Activated CD8-positive, alpha-beta memory T cell treated with anti-CD3 and anti-CD28 coated beads for 48 hours (primary cell): ENCODE measurements at regions not wholly inside any gene's neighbourhood (a gene's known extent, or its start where the extent isn't known, plus 50 kb on each side); places are given as distances from the start of the nearest gene placed in this dataset.

Experiments
- DNase-seq, 3 experiments: peaks; one replicate each; pipeline ENCODE4 v3.0.0-alpha.2; 2020; ENCODE audit warnings: low read depth in 2 of 3, low spot score in 2 of 3

- DNase-seq = no peak
These were observed 657.2 kb downstream of the RNF144A start for GRCh38 chr2:7574385-7574784.

DNA sequence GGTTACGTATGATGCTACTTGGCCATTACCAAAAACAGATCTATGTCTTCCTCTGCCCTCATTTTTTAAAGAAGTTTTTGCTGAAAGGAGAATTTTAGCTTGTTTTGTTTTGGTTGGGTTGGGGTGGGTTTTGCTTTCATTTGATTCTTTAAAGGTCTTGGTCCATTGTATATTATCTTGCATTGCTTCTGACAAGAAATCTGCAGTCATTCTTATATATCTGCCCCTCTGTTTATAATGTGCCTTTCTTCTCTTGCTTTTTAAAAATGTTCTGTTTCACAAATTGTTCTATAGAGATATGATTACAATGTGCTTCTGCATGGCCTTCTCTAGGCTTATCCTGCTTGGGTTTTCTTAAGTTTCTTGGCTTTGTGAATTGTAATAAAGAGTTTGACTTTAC is 660.6 kb downstream of the RNF144A start:
- no peak for DNase-seq

- DNase-seq = no peak
These were observed 666.8 kb downstream of the RNF144A start for GRCh38 chr2:7584017-7584416.

- no peak for DNase-seq
These were observed 669.7 kb downstream of the RNF144A start for GRCh38 chr2:7586898-7587297.

DNA sequence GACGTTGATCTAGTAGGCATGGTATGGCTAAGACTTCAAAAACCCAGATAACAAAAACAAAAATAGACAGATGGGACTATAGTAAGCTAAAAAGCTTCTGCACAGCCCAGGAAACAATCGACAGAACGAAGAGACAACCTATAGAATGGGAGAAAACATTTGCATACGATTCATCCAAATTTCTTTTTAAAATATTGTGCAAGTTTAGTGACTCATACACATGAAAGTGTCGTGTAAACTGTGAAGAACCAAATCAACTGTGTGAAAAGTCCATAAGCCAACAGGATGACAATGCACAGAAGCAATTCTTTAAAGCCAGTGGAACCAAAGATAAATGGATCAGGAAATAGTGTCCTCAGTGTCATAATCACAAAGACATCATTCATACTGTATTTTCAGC is 671.1 kb downstream of the RNF144A start:
- DNase-seq = no peak

DNA sequence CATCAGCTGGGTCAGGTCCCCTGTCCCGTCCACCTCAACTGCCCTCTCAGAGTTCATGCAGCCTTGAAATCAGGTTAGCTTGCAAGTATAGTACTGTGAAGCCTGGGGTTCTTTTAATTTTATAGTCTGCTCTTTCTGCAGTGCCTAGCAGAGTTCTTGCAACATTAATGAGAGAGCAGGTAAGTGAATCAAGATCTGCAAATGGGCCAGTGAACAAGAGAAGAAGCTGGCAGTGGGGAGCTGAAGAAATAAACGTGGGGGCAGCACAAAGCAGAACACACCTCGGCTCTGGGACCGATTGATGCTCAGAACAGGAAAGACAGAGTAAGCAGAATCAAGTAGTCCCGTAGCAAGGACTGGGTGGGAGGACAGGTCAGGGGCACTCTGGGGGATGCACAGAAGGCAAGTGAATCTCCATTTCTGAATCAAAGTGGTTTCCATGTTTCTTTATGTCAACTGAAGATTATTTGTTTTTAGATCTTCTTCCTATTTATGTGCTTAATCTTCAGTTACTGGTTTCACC is 675.5 kb downstream of the RNF144A start:
- DNase-seq = no peak

DNA sequence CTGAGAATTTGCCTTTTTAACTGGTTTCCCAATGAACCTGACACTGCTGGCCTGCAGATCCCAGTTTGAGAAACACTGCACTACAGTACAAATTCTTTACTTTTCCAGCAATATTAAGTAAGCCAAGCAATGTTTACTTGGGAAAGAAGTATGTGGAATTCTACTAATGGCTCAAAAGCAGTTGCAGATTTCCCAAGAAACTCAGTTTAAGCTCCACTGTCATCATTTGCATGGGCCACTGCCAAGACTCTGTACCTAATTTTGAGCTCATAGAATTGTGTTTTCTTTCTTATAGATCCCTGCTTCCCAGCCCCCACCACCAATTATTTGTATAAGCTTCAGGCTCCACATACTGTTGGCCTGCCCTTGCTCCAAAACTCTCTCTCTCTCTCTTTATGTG is 676.1 kb downstream of the RNF144A start:
- no peak for DNase-seq

GRCh38 chr2:7594211-7594610 is 677.0 kb downstream of the RNF144A start:
- DNase-seq = no peak

DNA sequence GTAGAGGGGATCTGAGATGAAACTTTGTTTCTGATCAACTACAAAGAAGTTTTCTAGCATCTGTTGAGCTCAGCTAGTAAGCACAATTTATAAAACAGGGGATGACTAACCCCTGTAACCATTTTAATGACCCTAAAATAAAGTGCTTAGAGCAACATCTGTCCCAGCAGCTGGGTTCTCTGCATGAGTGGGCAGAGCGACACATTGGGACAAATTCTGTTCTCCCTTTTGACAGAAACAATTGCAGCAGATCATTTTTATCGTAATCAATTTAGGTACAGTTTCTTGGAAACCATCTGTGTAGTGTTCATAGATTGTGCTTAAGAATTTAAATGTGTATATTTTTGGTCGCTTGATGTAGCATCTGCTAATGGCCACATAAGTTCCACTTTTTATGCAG is 678.0 kb downstream of the RNF144A start:
- DNase-seq = no peak

- DNase-seq = no peak
These were observed 681.2 kb downstream of the RNF144A start for GRCh38 chr2:7598402-7598801.

GRCh38 chr2:7599462-7600258 is 682.4 kb downstream of the RNF144A start:
- DNase-seq = no peak

- no peak for DNase-seq
These were observed 684.8 kb downstream of the RNF144A start for GRCh38 chr2:7601990-7602389.

DNA sequence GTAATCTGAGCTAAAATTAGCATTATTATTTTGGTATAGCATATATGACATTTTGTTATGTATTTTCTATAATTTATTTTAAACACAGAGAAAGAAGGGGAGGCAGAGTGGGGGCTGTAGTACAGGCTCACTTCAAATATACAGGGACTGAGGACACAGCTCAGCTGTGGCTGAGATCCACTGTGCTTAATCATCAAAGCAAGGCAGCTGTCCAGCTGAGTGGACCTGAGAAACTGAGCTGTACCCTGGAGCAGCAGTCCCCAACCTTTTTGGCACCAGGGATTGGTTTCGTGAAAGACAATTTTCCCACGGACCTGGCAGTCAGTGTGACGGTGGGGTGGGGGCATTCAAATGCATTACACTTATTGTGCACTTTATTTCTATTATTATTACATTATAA is 687.2 kb downstream of the RNF144A start:
- no peak for DNase-seq

DNA sequence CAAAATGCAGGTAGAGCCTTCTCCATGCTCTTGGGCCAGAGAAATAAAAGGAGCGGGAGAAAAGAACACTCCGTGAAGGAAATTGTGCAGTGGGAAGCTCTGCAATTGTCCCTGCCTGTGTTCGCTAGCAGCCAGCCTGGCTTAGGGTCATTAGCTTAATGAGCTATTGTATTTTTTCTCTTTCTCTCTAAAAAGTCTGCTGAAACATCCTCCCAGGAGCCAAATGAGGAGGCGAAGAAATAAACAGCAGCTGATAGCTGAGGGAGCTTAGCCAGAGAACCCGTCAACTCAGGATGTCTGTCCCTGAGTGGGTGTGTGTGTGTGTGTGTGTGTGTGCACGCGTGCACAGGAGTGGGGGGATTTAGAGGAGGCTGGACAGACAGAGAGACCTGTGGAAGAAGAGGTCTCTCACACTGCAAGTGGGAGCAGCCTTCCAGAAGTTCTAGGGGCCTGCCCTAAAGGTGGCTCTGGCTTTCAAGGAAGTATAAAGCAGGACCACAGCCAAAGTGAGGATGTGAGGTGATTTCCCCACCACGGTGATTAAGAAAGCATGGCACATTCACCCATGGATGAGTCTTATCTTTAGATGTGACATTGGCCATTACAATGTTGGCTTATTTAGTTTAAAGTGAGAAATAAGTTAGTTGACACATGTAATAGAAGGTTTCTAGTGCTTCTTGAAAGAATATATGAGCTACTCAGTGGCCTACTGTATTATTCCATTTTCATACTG is 690.4 kb downstream of the RNF144A start:
- DNase-seq = no peak

- no peak for DNase-seq
These were observed 692.3 kb downstream of the RNF144A start for GRCh38 chr2:7609556-7609955.

DNA sequence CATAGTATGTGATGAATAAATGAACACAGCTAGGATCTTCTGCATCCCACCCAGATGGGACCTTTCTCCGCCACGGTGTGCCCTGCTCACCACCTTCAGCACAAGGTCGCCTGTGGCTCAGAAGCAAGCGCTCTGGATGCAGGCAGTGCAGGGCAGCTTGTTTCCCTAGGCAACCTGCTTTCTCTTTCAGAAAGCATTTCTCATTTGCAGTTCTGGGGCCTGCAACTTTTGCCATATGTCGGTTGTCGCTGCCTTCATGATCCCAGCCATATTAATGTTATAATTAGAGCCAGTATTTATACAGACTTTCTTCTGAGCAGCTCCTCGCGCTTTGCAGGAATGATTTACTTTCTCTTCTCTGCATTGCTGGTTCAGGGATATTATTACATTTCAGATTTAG is 692.8 kb downstream of the RNF144A start:
- DNase-seq = no peak

DNA sequence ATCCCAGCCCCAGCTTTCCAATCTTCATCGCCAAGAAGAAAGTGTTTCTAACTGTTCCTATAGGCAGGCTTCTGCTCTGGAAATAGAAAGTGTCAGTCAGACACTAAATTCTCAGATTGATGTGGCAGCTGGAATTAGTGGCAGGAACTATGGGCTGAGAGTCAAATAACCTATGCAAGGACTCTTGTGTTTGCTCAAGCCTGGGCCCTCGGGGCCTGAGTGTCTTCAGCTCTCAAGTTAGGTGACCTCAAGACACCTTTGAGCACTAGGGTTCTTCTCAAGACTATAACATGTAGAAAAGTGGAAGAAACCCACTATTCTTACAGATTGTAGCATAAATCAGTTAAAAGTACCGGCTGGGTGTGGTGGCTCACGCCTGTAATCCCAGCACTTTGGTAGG is 694.5 kb downstream of the RNF144A start:
- no peak for DNase-seq

GRCh38 chr2:7612969-7613368 is 695.8 kb downstream of the RNF144A start:
- DNase-seq = no peak

DNA sequence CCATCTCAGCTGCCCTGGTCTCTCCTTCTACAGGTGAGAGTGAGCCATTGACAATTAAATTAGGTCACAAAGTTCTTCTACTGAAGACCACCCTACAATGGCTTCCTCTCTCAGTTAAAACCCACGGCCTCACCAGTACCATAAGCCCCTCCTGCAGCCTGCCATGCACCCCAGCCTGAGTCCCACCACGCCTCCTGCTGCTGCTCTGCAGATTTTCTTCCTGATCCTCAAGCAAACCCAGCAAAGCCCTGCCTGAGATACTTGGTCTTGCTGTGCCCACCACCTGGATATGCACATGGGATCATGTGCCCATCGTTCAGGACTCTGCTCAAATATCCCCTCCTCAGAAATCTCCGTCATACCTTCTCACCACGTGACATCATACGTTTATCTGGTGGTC is 696.6 kb downstream of the RNF144A start:
- no peak for DNase-seq

DNA sequence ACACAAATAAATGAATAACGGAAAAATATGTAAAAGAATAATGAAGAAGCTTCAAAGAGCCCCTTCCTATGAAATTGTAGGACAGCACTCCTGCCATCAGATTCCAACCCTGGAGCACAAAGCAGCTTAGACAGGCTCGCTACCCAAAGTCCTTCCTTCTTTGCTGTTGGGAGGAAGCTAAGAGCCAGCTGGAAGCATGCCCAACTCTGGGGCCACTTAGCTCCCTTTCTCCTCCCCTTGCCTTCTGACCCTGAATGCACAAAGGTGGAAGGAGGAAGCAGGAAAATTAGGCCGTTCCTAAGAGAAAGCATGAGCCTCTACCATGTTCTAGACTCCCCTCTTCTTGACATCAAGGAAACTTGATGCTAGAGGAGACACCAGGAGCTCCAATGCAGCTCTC is 700.8 kb downstream of the RNF144A start:
- no peak for DNase-seq

GRCh38 chr2:7619203-7619970 is 702.2 kb downstream of the RNF144A start:
- DNase-seq = no peak

- DNase-seq = no peak
These were observed 703.0 kb downstream of the RNF144A start for GRCh38 chr2:7620255-7620654.
